Effector memory CD4-positive, alpha-beta T cell (primary cell): ENCODE measurements at regions not wholly inside any gene's neighbourhood (a gene's known extent, or its start where the extent isn't known, plus 50 kb on each side); places are given as distances from the start of the nearest gene placed in this dataset.
"Not testable (repeated sequence)": the region's sequence is repeated elsewhere in the genome, so short reads cannot be mapped to it uniquely, and the experiment has no call there.

Source experiments
- DNase-seq, 3 donors: peaks; one replicate each; pipeline ENCODE4 v3.0.0-alpha.2; 2020
- H3K27ac ChIP-seq: 2 replicates; pipeline ENCODE4 v1.7.0; 2013; ENCODE audit warnings: mild to moderate bottlenecking, low read length, moderate library complexity; ENCODE audit not compliant: insufficient read depth, poor library complexity, severe bottlenecking
- H3K27me3 ChIP-seq: replicated peaks from 2 replicates; pipeline ENCODE4 v1.7.0; 2013; ENCODE audit warnings: mild to moderate bottlenecking, low read length; ENCODE audit not compliant: insufficient read depth, control insufficient read depth, poor library complexity, severe bottlenecking
- H3K36me3 ChIP-seq: 2 replicates; pipeline ENCODE4 v1.7.0; 2013; ENCODE audit warnings: mild to moderate bottlenecking, low read length, moderate library complexity; ENCODE audit not compliant: control insufficient read depth, insufficient read depth
- H3K4me1 ChIP-seq: 2 replicates; pipeline ENCODE4 v1.7.0; 2013; ENCODE audit warnings: low read length, mild to moderate bottlenecking; ENCODE audit not compliant: control insufficient read depth, insufficient read depth, poor library complexity, severe bottlenecking
- H3K4me3 ChIP-seq: 2 replicates; pipeline ENCODE4 v1.7.0; 2013; ENCODE audit warnings: low read length, low read depth, mild to moderate bottlenecking; ENCODE audit not compliant: insufficient read depth, poor library complexity, severe bottlenecking
- H3K9me3 ChIP-seq: 2 replicates; pipeline ENCODE4 v1.7.0; 2013; ENCODE audit warnings: mild to moderate bottlenecking, low read length, moderate library complexity; ENCODE audit not compliant: control insufficient read depth

DNA sequence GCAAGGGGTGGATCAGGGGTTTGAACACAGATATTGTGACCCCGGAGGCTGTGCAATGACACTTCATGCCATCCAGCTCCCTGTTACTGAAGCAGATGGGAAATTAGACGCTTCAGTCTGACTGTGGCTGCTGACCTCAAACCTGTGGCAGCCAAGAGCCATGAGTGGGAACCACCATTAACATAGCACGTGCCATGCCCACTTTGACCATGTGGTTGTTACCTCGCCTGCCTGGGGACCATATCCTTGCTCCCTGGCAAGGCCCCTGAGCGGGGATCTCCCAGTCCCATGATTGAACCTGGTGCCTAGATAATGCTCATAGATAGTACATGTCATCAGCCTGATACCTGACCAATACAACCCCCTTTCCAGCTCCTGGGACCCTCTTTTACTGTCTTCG is 68.9 kb downstream of the CYP26B1 start:
- no peak for DNase-seq

GRCh38 chr2:72077702-72078169 is 69.9 kb downstream of the CYP26B1 start:
- Histone ChIP-seq H3K27ac (no peak overlapping the region), H3K36me3 (no peaks in the 10 kb centered on the region), H3K4me3 (no peak overlapping the region), H3K9me3 (peaks cover 6% of the 10 kb centered on the region), H3K27me3 (no peaks in the 10 kb centered on the region), H3K4me1 (no peaks in the 10 kb centered on the region)
- DNase-seq = no peak

More for the DNA sequence above, 68.9 kb downstream of the CYP26B1 start:
- Histone ChIP-seq H3K9me3 (peaks cover 6% of the 10 kb centered on the region), H3K4me3 (no peak overlapping the region), H3K27ac (no peak overlapping the region), H3K27me3 (no peaks in the 10 kb centered on the region), H3K4me1 (no peaks in the 10 kb centered on the region), H3K36me3 (no peaks in the 10 kb centered on the region)

- not testable (repeated sequence) for H3K9me3 ChIP-seq, DNase-seq, H3K27me3 ChIP-seq, H3K4me1 ChIP-seq, H3K4me3 ChIP-seq, H3K27ac ChIP-seq, H3K36me3 ChIP-seq
Observed at GRCh38 chr2:72073373-72073772, 74.3 kb downstream of the CYP26B1 start.

DNA sequence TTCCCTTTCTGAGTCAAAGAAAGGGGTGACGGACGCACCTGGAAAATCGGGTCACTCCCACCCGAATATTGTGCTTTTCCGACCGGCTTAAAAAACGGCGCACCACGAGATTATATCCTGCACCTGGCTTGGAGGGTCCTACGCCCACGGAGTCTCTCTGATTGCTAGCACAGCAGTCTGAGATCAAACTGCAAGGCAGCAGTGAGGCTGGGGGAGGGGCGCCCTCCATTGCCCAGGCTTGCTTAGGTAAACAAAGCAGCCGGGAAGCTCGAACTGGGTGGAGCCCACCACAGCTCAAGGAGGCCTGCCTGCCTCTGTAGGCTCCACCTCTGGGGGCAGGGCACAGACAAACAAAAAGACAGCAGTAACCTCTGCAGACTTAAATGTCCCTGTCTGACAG is 83.5 kb downstream of the CYP26B1 start:
- H3K4me1 ChIP-seq, DNase-seq, H3K27me3 ChIP-seq, H3K27ac ChIP-seq, H3K4me3 ChIP-seq, H3K36me3 ChIP-seq, H3K9me3 ChIP-seq: not testable (repeated sequence)

- Histone ChIP-seq H3K4me1 (no peaks in the 10 kb centered on the region), H3K27ac (no peak overlapping the region), H3K27me3 (no peaks in the 10 kb centered on the region), H3K4me3 (no peak overlapping the region), H3K9me3 (no peaks in the 10 kb centered on the region), H3K36me3 (no peaks in the 10 kb centered on the region)
- DNase-seq = no peak
Observed at GRCh38 chr2:72062336-72062735, 85.3 kb downstream of the CYP26B1 start.

DNA sequence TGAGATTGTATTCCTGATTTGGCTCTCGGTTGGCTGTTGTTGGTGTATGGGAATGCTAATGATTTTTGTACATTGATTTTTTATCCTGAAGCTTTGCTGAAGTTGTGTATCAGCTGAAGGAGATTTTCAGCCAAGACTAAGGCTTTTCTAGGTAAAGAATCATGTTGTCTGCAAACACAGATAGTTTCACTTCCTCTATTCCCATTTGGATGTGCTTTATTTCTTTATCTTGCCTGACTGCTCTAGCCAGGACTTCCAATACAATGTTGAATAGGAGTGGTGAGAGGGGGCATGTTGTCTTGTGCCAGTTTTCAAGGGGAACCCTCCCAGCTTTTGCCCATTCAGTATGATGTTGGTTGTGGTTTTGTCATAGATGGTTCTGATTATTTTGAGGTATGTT is 90.4 kb downstream of the CYP26B1 start:
- no peak for DNase-seq
- no peaks in the 10 kb centered on the region for H3K36me3 ChIP-seq
- H3K27me3 ChIP-seq = no peaks in the 10 kb centered on the region
- no peak overlapping the region for H3K27ac ChIP-seq
- no peak overlapping the region for H3K4me3 ChIP-seq
- no peaks in the 10 kb centered on the region for H3K9me3 ChIP-seq
- H3K4me1 ChIP-seq = no peaks in the 10 kb centered on the region

GRCh38 chr2:72051971-72052505 is 95.6 kb downstream of the CYP26B1 start:
- Histone ChIP-seq H3K4me3 (no peak overlapping the region), H3K27me3 (no peaks in the 10 kb centered on the region), H3K27ac (no peak overlapping the region), H3K4me1 (no peaks in the 10 kb centered on the region), H3K9me3 (no peaks in the 10 kb centered on the region), H3K36me3 (no peaks in the 10 kb centered on the region)
- DNase-seq = no peak

GRCh38 chr2:72051204-72051603 is 96.5 kb downstream of the CYP26B1 start:
- Histone ChIP-seq H3K4me3 (no peak overlapping the region), H3K4me1 (no peaks in the 10 kb centered on the region), H3K36me3 (no peaks in the 10 kb centered on the region), H3K27ac (no peak overlapping the region), H3K9me3 (no peaks in the 10 kb centered on the region), H3K27me3 (no peaks in the 10 kb centered on the region)
- DNase-seq = no peak

DNA sequence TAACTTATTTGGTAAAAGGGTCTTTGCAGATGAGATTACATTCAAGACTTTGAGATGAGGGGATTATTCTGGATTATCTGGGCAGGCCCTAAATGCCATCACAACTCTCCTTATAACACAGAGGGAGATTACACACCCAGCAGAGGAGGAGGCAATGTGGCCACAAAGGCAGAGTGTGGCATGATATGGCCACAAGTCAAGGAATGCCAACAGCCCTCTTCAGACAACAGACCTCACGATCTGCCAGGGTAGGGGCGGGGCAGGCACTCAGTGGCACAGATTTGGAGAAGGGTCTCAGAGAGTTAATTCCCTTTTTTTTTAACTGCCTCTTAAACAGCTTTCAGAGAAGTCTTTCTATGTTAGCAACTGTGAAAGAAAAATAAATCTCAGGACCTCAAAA is 96.9 kb downstream of the CYP26B1 start:
- no peak for DNase-seq
- Histone ChIP-seq H3K36me3 (no peaks in the 10 kb centered on the region), H3K27me3 (no peaks in the 10 kb centered on the region), H3K4me3 (no peak overlapping the region), H3K9me3 (no peaks in the 10 kb centered on the region), H3K4me1 (no peaks in the 10 kb centered on the region), H3K27ac (no peak overlapping the region)

- Histone ChIP-seq H3K4me1 (no peaks in the 10 kb centered on the region), H3K27ac (no peak overlapping the region), H3K27me3 (no peaks in the 10 kb centered on the region), H3K4me3 (no peak overlapping the region), H3K9me3 (no peaks in the 10 kb centered on the region), H3K36me3 (no peaks in the 10 kb centered on the region)
- DNase-seq = no peak
Observed at GRCh38 chr2:72048881-72049477, 98.7 kb downstream of the CYP26B1 start.
